Upper lobe of left lung (tissue), 4 donors: ENCODE measurements at regions not wholly inside any gene's neighbourhood (a gene's known extent, or its start where the extent isn't known, plus 50 kb on each side); places are given as distances from the start of the nearest gene placed in this dataset.

Experiments used
- EP300 ChIP-seq, 4 donors: sonication (generic); formaldehyde crosslinking; IDR thresholded peaks; one replicate each; pipeline ENCODE4 v1.5.1; 2017; ENCODE audit warnings: antibody characterized with exemption in 4 of 4, control low read depth in 2 of 4
- POLR2A ChIP-seq, 4 donors: fragments of 450-650 bp; IDR thresholded peaks; one replicate each; pipeline ENCODE4 v1.5.1; 2016 to 2017; ENCODE audit warnings: antibody characterized with exemption in 4 of 4, mild to moderate bottlenecking in 2 of 4
- TF ChIP-seq, protein P1 (sequence below), 6 experiments: fragments of 450-650 bp in 4 of 6; fragments of 200-600 bp in 2 of 6; sonication (generic) in 2 of 6; IDR thresholded peaks; one replicate each; pipeline ENCODE4 v1.5.1; 2016 to 2019; ENCODE audit warnings: antibody characterized with exemption in 6 of 6

DNA sequence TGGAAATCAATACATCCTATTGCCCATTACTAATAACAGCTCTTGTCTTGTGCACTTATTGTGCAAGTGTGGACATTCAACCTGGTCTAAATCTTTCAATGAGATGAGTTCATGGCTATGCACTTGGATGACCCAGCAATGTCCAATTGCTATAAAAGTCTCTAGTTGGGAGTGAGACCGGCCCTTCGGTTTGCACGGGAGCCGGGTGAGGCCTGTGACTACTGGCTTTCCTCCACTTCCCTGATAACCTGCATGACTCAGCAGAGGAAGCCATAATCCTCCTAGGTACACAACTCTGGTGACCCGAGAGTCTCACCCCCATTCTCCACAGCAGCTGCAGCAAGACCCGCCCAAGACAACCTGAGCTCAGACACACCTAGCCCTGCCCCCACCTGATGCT, 135.9 kb upstream of the PAX6 start:
- TF ChIP-seq, protein P1, sequence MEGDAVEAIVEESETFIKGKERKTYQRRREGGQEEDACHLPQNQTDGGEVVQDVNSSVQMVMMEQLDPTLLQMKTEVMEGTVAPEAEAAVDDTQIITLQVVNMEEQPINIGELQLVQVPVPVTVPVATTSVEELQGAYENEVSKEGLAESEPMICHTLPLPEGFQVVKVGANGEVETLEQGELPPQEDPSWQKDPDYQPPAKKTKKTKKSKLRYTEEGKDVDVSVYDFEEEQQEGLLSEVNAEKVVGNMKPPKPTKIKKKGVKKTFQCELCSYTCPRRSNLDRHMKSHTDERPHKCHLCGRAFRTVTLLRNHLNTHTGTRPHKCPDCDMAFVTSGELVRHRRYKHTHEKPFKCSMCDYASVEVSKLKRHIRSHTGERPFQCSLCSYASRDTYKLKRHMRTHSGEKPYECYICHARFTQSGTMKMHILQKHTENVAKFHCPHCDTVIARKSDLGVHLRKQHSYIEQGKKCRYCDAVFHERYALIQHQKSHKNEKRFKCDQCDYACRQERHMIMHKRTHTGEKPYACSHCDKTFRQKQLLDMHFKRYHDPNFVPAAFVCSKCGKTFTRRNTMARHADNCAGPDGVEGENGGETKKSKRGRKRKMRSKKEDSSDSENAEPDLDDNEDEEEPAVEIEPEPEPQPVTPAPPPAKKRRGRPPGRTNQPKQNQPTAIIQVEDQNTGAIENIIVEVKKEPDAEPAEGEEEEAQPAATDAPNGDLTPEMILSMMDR (IDR thresholded peaks at IDR 0.05): no peak
- TF ChIP-seq POLR2A (IDR thresholded peaks at IDR 0.05) (no peak), EP300 (IDR thresholded peaks at IDR 0.05) (no peak)
